NCI-H2227 (cell line): ENCODE measurements at regions not wholly inside any gene's neighbourhood (a gene's known extent, or its start where the extent isn't known, plus 50 kb on each side); places are given as distances from the start of the nearest gene placed in this dataset.
"Not testable (repeated sequence)": the region's sequence is repeated elsewhere in the genome, so short reads cannot be mapped to it uniquely, and the experiment has no call there.

Experiments used
- DNase-seq: peaks from one replicate; lab custom pipeline; 2025; ENCODE audit not compliant: unreplicated experiment; lab: John Stamatoyannopoulos, UW

GRCh38 chr14:28152453-28153044, 614.0 kb upstream of the FOXG1 start:
- no peak for DNase-seq

- no peak for DNase-seq
Measured at GRCh38 chr14:28157289-28157869, 609.2 kb upstream of the FOXG1 start.

- DNase-seq, result no peak
Measured at GRCh38 chr14:28157887-28158791, 608.4 kb upstream of the FOXG1 start.

- DNase-seq, result no peak
Measured at GRCh38 chr14:28161040-28161439, 605.5 kb upstream of the FOXG1 start.

- peak; percentile 82 for DNase-seq
Measured at GRCh38 chr14:28163233-28163632, 603.4 kb upstream of the FOXG1 start.

GRCh38 chr14:28163897-28164296, 602.7 kb upstream of the FOXG1 start:
- peak; percentile 23 for DNase-seq

- DNase-seq, result not testable (repeated sequence)
Measured at GRCh38 chr14:28187902-28188830, 578.4 kb upstream of the FOXG1 start.

GRCh38 chr14:28196878-28197277, 569.7 kb upstream of the FOXG1 start:
- no peak for DNase-seq

- no peak for DNase-seq
Measured at GRCh38 chr14:28220391-28220790, 546.2 kb upstream of the FOXG1 start.

GRCh38 chr14:28240909-28241308, 525.7 kb upstream of the FOXG1 start:
- no peak for DNase-seq

- no peak for DNase-seq
Measured at GRCh38 chr14:28242895-28243294, 523.7 kb upstream of the FOXG1 start.

- DNase-seq, result no peak
Measured at GRCh38 chr14:28243600-28243999, 523.0 kb upstream of the FOXG1 start.

- DNase-seq, result no peak
Measured at GRCh38 chr14:28245216-28245615, 521.4 kb upstream of the FOXG1 start.

GRCh38 chr14:28247491-28247890, 519.1 kb upstream of the FOXG1 start:
- DNase-seq, result no peak

GRCh38 chr14:28252124-28252523, 514.5 kb upstream of the FOXG1 start:
- not testable (repeated sequence) for DNase-seq

GRCh38 chr14:28254768-28255167, 511.8 kb upstream of the FOXG1 start:
- DNase-seq, result no peak

- no peak for DNase-seq
Measured at GRCh38 chr14:28264306-28264705, 502.3 kb upstream of the FOXG1 start.

- DNase-seq, result no peak
Measured at GRCh38 chr14:28272270-28272669, 494.3 kb upstream of the FOXG1 start.

GRCh38 chr14:28280530-28280929, 486.1 kb upstream of the FOXG1 start:
- no peak for DNase-seq

- DNase-seq, result no peak
Measured at GRCh38 chr14:28280997-28281598, 485.5 kb upstream of the FOXG1 start.
